Loucy (cell line): ENCODE measurements at regions not wholly inside any gene's neighbourhood (a gene's known extent, or its start where the extent isn't known, plus 50 kb on each side); places are given as distances from the start of the nearest gene placed in this dataset.

Experiments
- EZH2phosphoT487 ChIP-seq: fragments of 200-600 bp; IDR thresholded peaks from 2 replicates; pipeline ENCODE4 v1.6.1; 2018; ENCODE audit warnings: antibody characterized with exemption, mild to moderate bottlenecking, moderate library complexity, borderline replicate concordance
- TF ChIP-seq, protein P1 (sequence below): fragments of 200-600 bp; sonication (generic); conservative IDR thresholded peaks from 2 replicates; pipeline ENCODE4 v1.5.1; 2014; ENCODE audit warnings: mild to moderate bottlenecking, antibody characterized with exemption, low read length

DNA sequence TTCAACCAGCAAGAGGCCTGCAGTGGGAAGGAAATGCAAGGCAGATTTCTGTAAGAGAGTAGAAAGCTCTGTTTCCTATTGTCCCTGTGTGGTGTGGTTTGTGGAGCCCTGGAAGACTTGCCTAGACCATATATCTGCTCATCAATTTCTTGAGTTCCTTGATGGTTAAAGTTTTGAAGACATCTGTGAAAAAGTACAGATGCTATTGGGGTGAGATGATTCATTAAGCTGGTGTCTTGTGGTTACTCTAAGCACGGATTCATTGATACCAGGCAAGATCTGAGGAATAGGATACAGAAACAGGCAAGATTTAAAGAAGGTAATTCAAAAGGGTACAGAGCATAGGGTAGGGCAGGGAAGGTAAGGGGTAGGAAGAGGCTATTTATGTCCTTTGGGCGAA, 275.8 kb upstream of the SESN3 start:
- TF ChIP-seq, protein P1, sequence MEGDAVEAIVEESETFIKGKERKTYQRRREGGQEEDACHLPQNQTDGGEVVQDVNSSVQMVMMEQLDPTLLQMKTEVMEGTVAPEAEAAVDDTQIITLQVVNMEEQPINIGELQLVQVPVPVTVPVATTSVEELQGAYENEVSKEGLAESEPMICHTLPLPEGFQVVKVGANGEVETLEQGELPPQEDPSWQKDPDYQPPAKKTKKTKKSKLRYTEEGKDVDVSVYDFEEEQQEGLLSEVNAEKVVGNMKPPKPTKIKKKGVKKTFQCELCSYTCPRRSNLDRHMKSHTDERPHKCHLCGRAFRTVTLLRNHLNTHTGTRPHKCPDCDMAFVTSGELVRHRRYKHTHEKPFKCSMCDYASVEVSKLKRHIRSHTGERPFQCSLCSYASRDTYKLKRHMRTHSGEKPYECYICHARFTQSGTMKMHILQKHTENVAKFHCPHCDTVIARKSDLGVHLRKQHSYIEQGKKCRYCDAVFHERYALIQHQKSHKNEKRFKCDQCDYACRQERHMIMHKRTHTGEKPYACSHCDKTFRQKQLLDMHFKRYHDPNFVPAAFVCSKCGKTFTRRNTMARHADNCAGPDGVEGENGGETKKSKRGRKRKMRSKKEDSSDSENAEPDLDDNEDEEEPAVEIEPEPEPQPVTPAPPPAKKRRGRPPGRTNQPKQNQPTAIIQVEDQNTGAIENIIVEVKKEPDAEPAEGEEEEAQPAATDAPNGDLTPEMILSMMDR: no peak
- no peak for TF ChIP-seq EZH2phosphoT487
